CD4-positive, CD25-positive, alpha-beta regulatory T cell (primary cell): ENCODE measurements at regions not wholly inside any gene's neighbourhood (a gene's known extent, or its start where the extent isn't known, plus 50 kb on each side); places are given as distances from the start of the nearest gene placed in this dataset.

ENCODE experiments used
- ATAC-seq, 2 donors: fragments of 150-1000 bp; cut with Tn5 transposase; one replicate each; pipeline ENCODE4 v1.10.0; 2021; ENCODE audit warnings: low read depth in 2 of 2, moderate number of reproducible peaks in 2 of 2, moderate library complexity in 1 of 2
- DNase-seq, 3 donors: peaks; one replicate each; pipeline versions ENCODE4 v3.0.0 to v3.0.0-alpha.2; 2012 to 2022; ENCODE audit warnings: mixed read lengths in 1 of 3
- H3K27ac ChIP-seq: one replicate; pipeline ENCODE4 v1.7.0; 2013; ENCODE audit warnings: mild to moderate bottlenecking, low read length; ENCODE audit not compliant: insufficient read depth, poor library complexity, severe bottlenecking
- H3K27me3 ChIP-seq: one replicate; pipeline ENCODE4 v1.7.0; 2013; ENCODE audit warnings: low read length; ENCODE audit not compliant: control insufficient read depth, insufficient read depth
- H3K36me3 ChIP-seq: one replicate; pipeline ENCODE4 v1.7.0; 2013; ENCODE audit warnings: mild to moderate bottlenecking, low read length, moderate library complexity; ENCODE audit not compliant: control insufficient read depth, insufficient read depth
- H3K4me1 ChIP-seq: 2 replicates; pipeline ENCODE4 v1.7.0; 2013; ENCODE audit warnings: mild to moderate bottlenecking, low read length; ENCODE audit not compliant: insufficient read depth, control insufficient read depth, poor library complexity, severe bottlenecking
- H3K4me3 ChIP-seq: one replicate; pipeline ENCODE4 v1.7.0; 2013; ENCODE audit warnings: low read depth, mild to moderate bottlenecking, low read length, moderate library complexity
- H3K9me3 ChIP-seq, 2 experiments: 1 replicate in 1 of 2; 2 replicates in 1 of 2; pipeline ENCODE4 v1.7.0; 2013; ENCODE audit warnings: low read length in 2 of 2, mild to moderate bottlenecking in 1 of 2, moderate library complexity in 1 of 2; ENCODE audit not compliant: control insufficient read depth in 2 of 2
- H3K27ac Mint-ChIP-seq, 3 donors: one replicate each; pipeline ENCODE4 v1.8.0; 2020 to 2022; ENCODE audit warnings: mild to moderate bottlenecking in 3 of 3, mixed read lengths in 3 of 3, moderate library complexity in 2 of 3
- H3K27me3 Mint-ChIP-seq: one replicate; pipeline ENCODE4 v1.8.0; 2022; ENCODE audit warnings: mild to moderate bottlenecking, mixed read lengths
- H3K36me3 Mint-ChIP-seq: one replicate; pipeline ENCODE4 v1.8.0; 2020; ENCODE audit warnings: mixed read lengths
- H3K4me1 Mint-ChIP-seq, 4 donors: one replicate each; pipeline ENCODE4 v1.8.0; 2020 to 2022; ENCODE audit warnings: mixed read lengths in 4 of 4, mild to moderate bottlenecking in 1 of 4
- H3K4me3 Mint-ChIP-seq, 4 donors: one replicate each; pipeline ENCODE4 v1.8.0; 2020 to 2022; ENCODE audit warnings: mild to moderate bottlenecking in 4 of 4, mixed read lengths in 4 of 4, moderate library complexity in 3 of 4
- H3K9me3 Mint-ChIP-seq, 7 donors: one replicate each; pipeline ENCODE4 v1.8.0; 2020 to 2022; ENCODE audit warnings: mixed read lengths in 7 of 7, mild to moderate bottlenecking in 3 of 7, moderate library complexity in 2 of 7

DNA sequence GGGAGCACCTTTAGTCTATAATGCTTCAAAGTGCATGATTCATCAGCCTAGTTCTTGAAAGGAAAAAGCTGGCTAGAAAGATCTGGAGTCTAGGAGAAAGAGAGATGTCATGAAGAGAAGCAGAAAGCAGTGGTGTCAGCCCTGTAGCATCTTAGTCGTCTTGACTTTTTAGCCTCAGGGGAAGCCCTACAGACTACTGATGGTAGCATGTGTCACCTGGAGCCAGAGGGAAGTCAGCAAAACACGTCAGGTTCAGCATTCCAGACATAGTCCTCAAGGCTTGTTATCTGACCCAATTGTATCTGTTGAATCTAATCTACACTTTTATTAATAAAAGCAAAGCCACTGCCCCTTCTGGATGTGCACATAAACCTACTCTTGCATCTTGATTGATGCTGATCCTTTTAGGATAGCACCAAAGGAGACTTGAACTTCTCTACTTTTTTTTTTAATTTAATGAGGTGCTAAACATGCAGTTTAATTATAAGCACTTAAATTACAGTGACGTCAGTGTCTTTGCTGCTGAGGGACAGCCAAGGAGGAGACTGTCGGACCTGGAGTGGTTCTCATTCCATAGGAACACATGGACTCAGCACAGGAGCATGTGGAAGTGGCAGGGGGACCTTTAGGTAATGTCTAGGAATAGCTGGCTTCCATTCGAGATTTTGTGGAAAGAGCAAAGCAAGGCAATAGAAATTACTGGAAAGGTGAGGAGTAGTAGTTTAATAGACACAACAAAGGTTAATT is 525.5 kb upstream of the SGCG start:
- H3K27me3 ChIP-seq: no peaks in the 10 kb centered on the region
- Mint-ChIP-seq H3K4me1 (no peaks in the 10 kb centered on the region), H3K36me3 (no peaks in the 10 kb centered on the region), H3K9me3 (peaks cover 0 to 1% (median 0%) of the 10 kb centered on the region in 7 donors), H3K27ac (no peak overlapping the region), H3K27me3 (no peaks in the 10 kb centered on the region), H3K4me3 (no peak overlapping the region)
- ATAC-seq (no peak), DNase-seq (no peak)
- no peaks in the 10 kb centered on the region for H3K9me3 ChIP-seq
- no peak overlapping the region for H3K4me3 ChIP-seq
- no peak overlapping the region for H3K27ac ChIP-seq
- no peaks in the 10 kb centered on the region for H3K4me1 ChIP-seq
- no peaks in the 10 kb centered on the region for H3K36me3 ChIP-seq

DNA sequence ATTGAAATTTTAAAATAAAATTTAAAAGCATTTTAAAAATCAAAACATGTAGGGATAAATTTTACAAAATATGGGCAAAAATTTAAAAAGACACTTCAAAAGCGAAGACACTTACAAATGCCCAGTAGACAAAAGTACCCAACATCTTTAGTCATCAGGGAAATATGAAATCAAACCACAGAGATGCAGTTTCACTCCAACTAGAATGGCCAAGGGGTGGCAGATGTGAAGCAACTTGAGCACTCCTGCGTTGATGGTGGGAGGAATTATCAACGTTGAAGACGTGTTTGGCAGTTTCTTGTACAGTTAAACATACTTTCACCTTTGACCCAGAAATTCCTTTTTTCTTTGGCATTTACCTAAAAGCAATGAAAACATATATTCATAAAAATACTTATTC is 518.0 kb upstream of the SGCG start:
- no peaks in the 10 kb centered on the region for H3K9me3 ChIP-seq
- Mint-ChIP-seq H3K27me3 (no peaks in the 10 kb centered on the region), H3K4me1 (no peaks in the 10 kb centered on the region), H3K27ac (no peak overlapping the region), H3K36me3 (no peaks in the 10 kb centered on the region), H3K4me3 (no peak overlapping the region), H3K9me3 (peaks cover 0 to 4% (median 0%) of the 10 kb centered on the region in 7 donors)
- H3K4me1 ChIP-seq: no peaks in the 10 kb centered on the region
- H3K27me3 ChIP-seq: no peaks in the 10 kb centered on the region
- H3K36me3 ChIP-seq: no peaks in the 10 kb centered on the region
- no peak overlapping the region for H3K4me3 ChIP-seq
- no peak for DNase-seq
- no peak for ATAC-seq
- H3K27ac ChIP-seq: no peak overlapping the region

DNA sequence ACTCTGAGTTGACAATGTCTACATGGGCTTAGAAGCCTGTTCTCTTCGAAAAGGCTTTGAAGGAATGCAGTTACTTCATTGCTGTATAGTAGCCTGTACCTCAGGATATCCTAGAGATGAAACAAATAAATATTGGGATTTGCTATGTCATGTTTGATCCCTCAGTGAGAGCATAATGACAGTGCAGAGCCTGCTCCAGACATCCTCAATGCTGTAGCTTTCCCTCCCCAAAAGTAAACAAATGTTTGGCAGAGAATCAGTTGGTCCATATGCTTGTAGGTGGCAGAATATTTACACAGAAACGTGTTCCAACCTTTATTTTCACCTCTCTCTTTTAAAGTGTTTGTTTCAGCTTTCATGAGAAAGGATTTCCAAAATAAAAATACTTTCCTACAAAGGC is 515.3 kb upstream of the SGCG start:
- Histone ChIP-seq H3K9me3 (no peaks in the 10 kb centered on the region), H3K36me3 (no peaks in the 10 kb centered on the region), H3K4me3 (no peak overlapping the region), H3K27ac (no peak overlapping the region), H3K27me3 (no peaks in the 10 kb centered on the region), H3K4me1 (no peaks in the 10 kb centered on the region)
- H3K4me3 Mint-ChIP-seq: no peak overlapping the region
- no peaks in the 10 kb centered on the region for H3K27me3 Mint-ChIP-seq
- no peaks in the 10 kb centered on the region for H3K36me3 Mint-ChIP-seq
- peaks cover 0 to 5% (median 1%) of the 10 kb centered on the region in 7 donors for H3K9me3 Mint-ChIP-seq
- DNase-seq: no peak
- no peak overlapping the region for H3K27ac Mint-ChIP-seq
- no peak for ATAC-seq
- no peaks in the 10 kb centered on the region for H3K4me1 Mint-ChIP-seq

DNA sequence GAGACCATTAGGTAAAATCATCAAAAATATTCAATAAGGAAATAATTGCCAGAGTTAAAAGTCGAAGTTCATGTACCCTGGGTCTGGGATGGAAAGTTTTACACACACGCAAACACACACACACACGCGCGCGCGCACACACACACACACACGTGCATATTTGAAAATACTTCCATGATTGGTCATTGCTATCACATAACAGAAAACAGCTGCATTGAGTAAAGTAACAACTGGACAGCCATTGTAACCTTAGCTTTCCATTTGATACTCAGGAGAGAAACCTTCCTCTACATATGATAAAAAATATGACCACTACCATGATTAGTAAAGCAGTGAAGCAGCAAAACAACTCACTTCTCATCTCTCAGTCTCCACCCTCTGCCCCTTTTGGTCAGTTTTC is 490.0 kb upstream of the SGCG start:
- H3K27me3 Mint-ChIP-seq: no peaks in the 10 kb centered on the region
- H3K4me3 Mint-ChIP-seq: no peak overlapping the region
- H3K27ac ChIP-seq: no peak overlapping the region
- H3K9me3 Mint-ChIP-seq: peaks cover 2 to 15% (median 8%) of the 10 kb centered on the region in 7 donors
- no peaks in the 10 kb centered on the region for H3K36me3 Mint-ChIP-seq
- H3K4me3 ChIP-seq: no peak overlapping the region
- no peaks in the 10 kb centered on the region for H3K4me1 ChIP-seq
- H3K36me3 ChIP-seq: no peaks in the 10 kb centered on the region
- H3K27me3 ChIP-seq: no peaks in the 10 kb centered on the region
- DNase-seq (no peak), ATAC-seq (no peak)
- no peak overlapping the region for H3K27ac Mint-ChIP-seq
- no peaks in the 10 kb centered on the region for H3K4me1 Mint-ChIP-seq
- H3K9me3 ChIP-seq: peaks cover 0 to 5% of the 10 kb centered on the region in 2 experiments

DNA sequence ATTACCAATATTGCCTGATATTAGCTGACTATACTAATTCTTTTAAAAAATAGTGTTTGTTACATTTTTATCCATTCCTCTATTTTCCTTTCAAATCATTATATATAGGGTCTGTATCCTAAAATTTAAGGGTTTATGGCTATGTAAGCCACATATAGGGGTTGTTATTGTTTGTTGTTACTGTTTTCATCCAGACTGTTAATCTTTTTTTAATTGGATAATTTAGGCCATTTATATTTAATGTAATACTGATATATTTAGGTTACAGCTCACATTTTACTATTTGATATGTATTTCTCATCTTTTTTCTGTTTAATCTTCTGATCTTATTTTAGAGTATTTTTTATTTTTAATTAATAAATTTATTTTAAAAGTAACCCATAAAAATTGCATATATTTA is 487.1 kb upstream of the SGCG start:
- Mint-ChIP-seq H3K27me3 (no peaks in the 10 kb centered on the region), H3K9me3 (peaks cover 2 to 12% (median 4%) of the 10 kb centered on the region in 7 donors), H3K4me1 (no peaks in the 10 kb centered on the region), H3K27ac (no peak overlapping the region), H3K4me3 (no peak overlapping the region), H3K36me3 (no peaks in the 10 kb centered on the region)
- no peak for DNase-seq
- Histone ChIP-seq H3K4me3 (no peak overlapping the region), H3K9me3 (peaks cover 0 to 5% of the 10 kb centered on the region in 2 experiments), H3K36me3 (no peaks in the 10 kb centered on the region), H3K27ac (no peak overlapping the region), H3K4me1 (no peaks in the 10 kb centered on the region), H3K27me3 (no peaks in the 10 kb centered on the region)
- no peak for ATAC-seq

DNA sequence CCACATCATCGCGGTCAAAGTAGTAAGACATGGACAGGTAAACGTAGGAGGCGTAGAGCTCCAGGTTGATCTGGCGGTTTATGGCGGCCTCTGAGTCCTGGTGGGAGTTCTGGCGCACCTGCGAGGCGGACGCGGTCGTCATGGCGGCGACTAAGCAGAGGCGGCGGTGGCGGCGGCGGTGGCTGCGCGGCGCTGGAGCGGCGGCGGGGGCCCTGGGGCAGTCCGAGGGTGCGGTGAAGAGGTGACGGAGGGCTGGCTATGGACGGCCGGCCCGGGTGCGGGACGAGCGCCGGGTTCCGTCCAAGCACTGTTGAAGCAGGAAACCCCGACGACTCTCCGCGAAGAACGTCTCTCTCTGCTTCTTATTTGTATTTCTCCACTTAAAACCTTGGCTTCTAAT is 484.3 kb upstream of the SGCG start:
- Histone ChIP-seq H3K9me3 (peaks cover 0 to 5% of the 10 kb centered on the region in 2 experiments), H3K36me3 (no peaks in the 10 kb centered on the region), H3K4me3 (no peak overlapping the region), H3K27ac (no peak overlapping the region), H3K27me3 (no peaks in the 10 kb centered on the region), H3K4me1 (no peaks in the 10 kb centered on the region)
- peaks cover 2 to 12% (median 4%) of the 10 kb centered on the region in 7 donors for H3K9me3 Mint-ChIP-seq
- ATAC-seq: no peak
- DNase-seq: no peak
- no peaks in the 10 kb centered on the region for H3K36me3 Mint-ChIP-seq
- H3K4me3 Mint-ChIP-seq: no peak overlapping the region
- H3K27ac Mint-ChIP-seq: no peak overlapping the region
- no peaks in the 10 kb centered on the region for H3K27me3 Mint-ChIP-seq
- H3K4me1 Mint-ChIP-seq: no peaks in the 10 kb centered on the region

DNA sequence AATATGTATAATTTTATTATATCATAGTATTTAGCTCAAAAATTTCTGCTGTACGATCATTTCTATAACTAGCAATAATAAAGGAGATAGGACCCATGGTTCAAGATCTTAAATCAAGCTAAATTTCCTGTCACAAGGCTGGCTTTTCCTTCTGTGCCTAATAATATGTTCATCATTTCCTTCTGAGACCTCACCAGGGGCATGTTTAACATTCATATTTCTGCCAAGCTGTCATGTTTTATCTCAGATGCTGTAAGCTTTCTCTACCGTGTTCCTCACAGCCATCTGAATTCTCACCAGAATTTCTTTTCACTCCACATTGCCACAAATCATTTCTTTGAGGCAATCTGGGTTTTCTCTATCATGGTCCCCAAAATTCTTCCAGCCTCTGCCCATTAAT is 482.3 kb upstream of the SGCG start:
- no peak overlapping the region for H3K4me3 ChIP-seq
- no peaks in the 10 kb centered on the region for H3K36me3 Mint-ChIP-seq
- no peak overlapping the region for H3K27ac ChIP-seq
- H3K36me3 ChIP-seq: no peaks in the 10 kb centered on the region
- H3K9me3 ChIP-seq: peaks cover 0 to 6% of the 10 kb centered on the region in 2 experiments
- no peaks in the 10 kb centered on the region for H3K27me3 Mint-ChIP-seq
- H3K27ac Mint-ChIP-seq: no peak overlapping the region
- no peaks in the 10 kb centered on the region for H3K4me1 Mint-ChIP-seq
- no peaks in the 10 kb centered on the region for H3K4me1 ChIP-seq
- ATAC-seq: no peak
- H3K27me3 ChIP-seq: no peaks in the 10 kb centered on the region
- no peak overlapping the region for H3K4me3 Mint-ChIP-seq
- peaks cover 0 to 8% (median 4%) of the 10 kb centered on the region in 7 donors for H3K9me3 Mint-ChIP-seq
- no peak for DNase-seq

DNA sequence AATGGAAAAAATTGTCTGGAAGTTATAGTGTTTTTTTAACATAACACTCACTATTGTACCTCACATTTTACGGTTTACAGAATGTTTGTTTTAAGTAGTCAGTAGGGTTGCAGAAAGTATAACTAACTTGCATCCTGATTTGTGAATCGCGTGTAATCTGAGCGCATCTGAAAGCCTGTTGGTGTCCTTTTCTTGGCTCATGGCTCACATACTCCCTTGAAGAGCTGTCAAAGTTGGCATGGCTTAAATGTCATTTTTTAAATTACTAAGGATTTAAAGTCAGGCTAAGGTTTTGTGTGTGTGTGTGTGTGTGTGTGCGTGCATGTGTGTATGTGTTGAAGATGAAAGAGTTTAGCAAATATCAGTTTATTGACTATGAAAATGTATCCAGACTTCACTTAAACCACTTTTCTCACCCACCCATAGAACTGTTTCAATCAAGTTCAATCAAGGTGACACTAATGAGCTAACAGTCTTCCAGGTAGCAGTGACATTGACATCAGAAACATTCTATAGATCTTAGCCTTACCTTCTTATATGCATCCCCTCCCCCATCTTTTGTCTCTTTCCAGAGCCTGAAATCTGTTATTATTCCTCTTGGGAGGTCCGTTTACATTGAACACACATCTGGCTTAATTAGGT is 480.4 kb upstream of the SGCG start:
- no peak for ATAC-seq
- Mint-ChIP-seq H3K9me3 (peaks cover 0 to 5% (median 1%) of the 10 kb centered on the region in 7 donors), H3K36me3 (no peaks in the 10 kb centered on the region), H3K4me1 (no peaks in the 10 kb centered on the region), H3K27me3 (no peaks in the 10 kb centered on the region), H3K4me3 (no peak overlapping the region), H3K27ac (no peak overlapping the region)
- no peaks in the 10 kb centered on the region for H3K27me3 ChIP-seq
- no peaks in the 10 kb centered on the region for H3K4me1 ChIP-seq
- H3K36me3 ChIP-seq: no peaks in the 10 kb centered on the region
- DNase-seq: no peak
- no peak overlapping the region for H3K4me3 ChIP-seq
- H3K27ac ChIP-seq: no peak overlapping the region
- peaks cover 0 to 1% of the 10 kb centered on the region in 2 experiments for H3K9me3 ChIP-seq
